GM21786 (cell line): ENCODE measurements at regions not wholly inside any gene's neighbourhood (a gene's known extent, or its start where the extent isn't known, plus 50 kb on each side); places are given as distances from the start of the nearest gene placed in this dataset.
"Not testable (repeated sequence)": the region's sequence is repeated elsewhere in the genome, so short reads cannot be mapped to it uniquely, and the experiment has no call there.

ENCODE experiments used
- ATAC-seq: cut with Tn5 transposase; IDR thresholded peaks from one replicate; pipeline ENCODE4 v1.9.1; 2021; ENCODE audit not compliant: unreplicated experiment

- ATAC-seq = no peak
Observed at GRCh38 chr13:110045202-110045601, 258.8 kb upstream of the IRS2 start.

- no peak for ATAC-seq
Observed at GRCh38 chr13:110044551-110045111, 258.2 kb upstream of the IRS2 start.

GRCh38 chr13:110042253-110042950, 256.0 kb upstream of the IRS2 start:
- ATAC-seq = no peak

- ATAC-seq = not testable (repeated sequence)
Observed at GRCh38 chr13:110041638-110042037, 255.3 kb upstream of the IRS2 start.

- ATAC-seq = no peak
Observed at GRCh38 chr13:110037925-110038573, 251.7 kb upstream of the IRS2 start.

GRCh38 chr13:110036060-110036459, 249.7 kb upstream of the IRS2 start:
- ATAC-seq = no peak

- no peak for ATAC-seq
Observed at GRCh38 chr13:110034031-110034549, 247.7 kb upstream of the IRS2 start.

GRCh38 chr13:110032969-110033368, 246.6 kb upstream of the IRS2 start:
- ATAC-seq = no peak

- no peak for ATAC-seq
Observed at GRCh38 chr13:110030394-110030928, 244.1 kb upstream of the IRS2 start.

- no peak for ATAC-seq
Observed at GRCh38 chr13:110028838-110029621, 242.6 kb upstream of the IRS2 start.

GRCh38 chr13:110028311-110028710, 241.9 kb upstream of the IRS2 start:
- no peak for ATAC-seq

- ATAC-seq = no peak
Observed at GRCh38 chr13:110027470-110028240, 241.3 kb upstream of the IRS2 start.

GRCh38 chr13:110024645-110024980, 238.2 kb upstream of the IRS2 start:
- ATAC-seq = no peak

GRCh38 chr13:110023729-110024644, 237.6 kb upstream of the IRS2 start:
- ATAC-seq = no peak

GRCh38 chr13:110018009-110018408, 231.6 kb upstream of the IRS2 start:
- no peak for ATAC-seq

GRCh38 chr13:110017379-110017778, 231.0 kb upstream of the IRS2 start:
- no peak for ATAC-seq

- no peak for ATAC-seq
Observed at GRCh38 chr13:110015253-110015652, 228.9 kb upstream of the IRS2 start.

GRCh38 chr13:110014719-110015118, 228.3 kb upstream of the IRS2 start:
- no peak for ATAC-seq

- no peak for ATAC-seq
Observed at GRCh38 chr13:110012102-110012739, 225.8 kb upstream of the IRS2 start.
